ENCODE measurements at regions not wholly inside any gene's neighbourhood (a gene's known extent, or its start where the extent isn't known, plus 50 kb on each side); places are given as distances from the start of the nearest gene placed in this dataset.

GRCh38 chr20:22922987-22923386, 112.1 kb upstream of the SSTR4 start:
- TF ChIP-seq ARNT (IDR thresholded peaks at IDR 0.05), result no peak
- TF ChIP-seq ELF4 (IDR thresholded peaks at IDR 0.05), result no peak
- no peak for TF ChIP-seq TARDBP (IDR thresholded peaks at IDR 0.05)
- TF ChIP-seq L3MBTL2 (conservative IDR thresholded peaks at IDR 0.05), result no peak
- no peak for TF ChIP-seq FOXM1 (IDR thresholded peaks at IDR 0.05; ENCODE audit: borderline replicate concordance)
- TF ChIP-seq, protein P1, sequence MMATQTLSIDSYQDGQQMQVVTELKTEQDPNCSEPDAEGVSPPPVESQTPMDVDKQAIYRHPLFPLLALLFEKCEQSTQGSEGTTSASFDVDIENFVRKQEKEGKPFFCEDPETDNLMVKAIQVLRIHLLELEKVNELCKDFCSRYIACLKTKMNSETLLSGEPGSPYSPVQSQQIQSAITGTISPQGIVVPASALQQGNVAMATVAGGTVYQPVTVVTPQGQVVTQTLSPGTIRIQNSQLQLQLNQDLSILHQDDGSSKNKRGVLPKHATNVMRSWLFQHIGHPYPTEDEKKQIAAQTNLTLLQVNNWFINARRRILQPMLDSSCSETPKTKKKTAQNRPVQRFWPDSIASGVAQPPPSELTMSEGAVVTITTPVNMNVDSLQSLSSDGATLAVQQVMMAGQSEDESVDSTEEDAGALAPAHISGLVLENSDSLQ (IDR thresholded peaks at IDR 0.05), result no peak
- no peak for TF ChIP-seq SP1 (IDR thresholded peaks at IDR 0.05)
- no peak for TF ChIP-seq SUZ12 (IDR thresholded peaks at IDR 0.05)
- no peak for TF ChIP-seq ZNF384 (IDR thresholded peaks at IDR 0.05)
- no peak for TF ChIP-seq FOXA1 (IDR thresholded peaks at IDR 0.05)
- TF ChIP-seq BHLHE40 (IDR thresholded peaks at IDR 0.05; ENCODE audit: borderline replicate concordance), result no peak
- TF ChIP-seq FOXK2 (IDR thresholded peaks at IDR 0.05), result no peak

Measured in HEK293T (cell line).